HL-60 (cell line): ENCODE measurements at regions not wholly inside any gene's neighbourhood (a gene's known extent, or its start where the extent isn't known, plus 50 kb on each side); places are given as distances from the start of the nearest gene placed in this dataset.

Experiments
- DNase-seq, 2 experiments: peaks; one replicate each; pipeline ENCODE4 v3.0.0-alpha.2; 2010 to 2020; ENCODE audit warnings: low read depth in 1 of 2, low spot score in 1 of 2
- H3K27ac ChIP-seq: fragments of 250-450 bp; sonication (Bioruptor Pico); replicated peaks from 2 replicates; pipeline ENCODE4 v1.5.1; 2020; ENCODE audit warnings: mild to moderate bottlenecking, moderate library complexity
- H3K27me3 ChIP-seq: fragments of 250-450 bp; sonication (Bioruptor Pico); 2 replicates; pipeline ENCODE4 v1.5.1; 2021; ENCODE audit warnings: mild to moderate bottlenecking, moderate library complexity; ENCODE audit not compliant: insufficient read depth, poor library complexity, severe bottlenecking
- H3K4me3 ChIP-seq: replicated peaks from 2 replicates; pipeline ENCODE4 v1.5.1; 2011; ENCODE audit warnings: mild to moderate bottlenecking, control low read depth, low read length; ENCODE audit not compliant: insufficient read depth
- GABPA ChIP-seq: IDR thresholded peaks from 2 replicates; pipeline ENCODE4 v1.6.1; 2012; ENCODE audit warnings: low read depth
- POLR2AphosphoS5 ChIP-seq: IDR thresholded peaks from 2 replicates; pipeline ENCODE4 v1.6.1; 2012; ENCODE audit warnings: low read depth
- SPI1 ChIP-seq: IDR thresholded peaks from 2 replicates; pipeline ENCODE4 v1.6.1; 2012; ENCODE audit warnings: low read depth, mild to moderate bottlenecking, borderline replicate concordance
- TF ChIP-seq, protein P1 (sequence below): IDR thresholded peaks from 2 replicates; pipeline ENCODE4 v1.6.1; 2012; ENCODE audit warnings: low read depth; ENCODE audit not compliant: insufficient replicate concordance
- TF ChIP-seq, protein P2 (sequence below): IDR thresholded peaks from one replicate; pipeline ENCODE4 v1.5.1; 2011; ENCODE audit warnings: low read length, control low read depth, inconsistent platforms; ENCODE audit not compliant: insufficient read depth

DNA sequence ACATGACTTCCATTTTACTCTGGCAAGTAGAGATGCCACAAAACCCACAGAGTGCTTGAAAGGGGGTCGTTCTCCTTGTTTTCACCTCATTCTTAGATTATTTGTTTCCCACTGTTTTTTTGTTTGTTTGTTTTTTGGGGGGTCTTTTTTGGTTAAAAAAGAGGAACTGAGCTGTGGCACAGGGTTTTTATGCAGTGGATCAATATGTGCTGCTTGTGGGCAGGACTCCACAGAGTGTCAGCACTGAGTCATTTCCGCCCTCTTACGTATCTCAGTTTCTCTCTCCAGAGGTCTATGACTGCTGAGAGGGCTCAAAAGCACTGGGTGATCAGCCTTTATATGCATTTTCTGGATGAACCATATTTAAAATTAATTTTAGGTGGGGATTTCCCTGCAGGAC, 268.1 kb upstream of the GRID2 start:
- Histone ChIP-seq H3K27me3 (no peaks in the 10 kb centered on the region), H3K4me3 (no peak overlapping the region), H3K27ac (no peak overlapping the region)
- TF ChIP-seq, protein P1, sequence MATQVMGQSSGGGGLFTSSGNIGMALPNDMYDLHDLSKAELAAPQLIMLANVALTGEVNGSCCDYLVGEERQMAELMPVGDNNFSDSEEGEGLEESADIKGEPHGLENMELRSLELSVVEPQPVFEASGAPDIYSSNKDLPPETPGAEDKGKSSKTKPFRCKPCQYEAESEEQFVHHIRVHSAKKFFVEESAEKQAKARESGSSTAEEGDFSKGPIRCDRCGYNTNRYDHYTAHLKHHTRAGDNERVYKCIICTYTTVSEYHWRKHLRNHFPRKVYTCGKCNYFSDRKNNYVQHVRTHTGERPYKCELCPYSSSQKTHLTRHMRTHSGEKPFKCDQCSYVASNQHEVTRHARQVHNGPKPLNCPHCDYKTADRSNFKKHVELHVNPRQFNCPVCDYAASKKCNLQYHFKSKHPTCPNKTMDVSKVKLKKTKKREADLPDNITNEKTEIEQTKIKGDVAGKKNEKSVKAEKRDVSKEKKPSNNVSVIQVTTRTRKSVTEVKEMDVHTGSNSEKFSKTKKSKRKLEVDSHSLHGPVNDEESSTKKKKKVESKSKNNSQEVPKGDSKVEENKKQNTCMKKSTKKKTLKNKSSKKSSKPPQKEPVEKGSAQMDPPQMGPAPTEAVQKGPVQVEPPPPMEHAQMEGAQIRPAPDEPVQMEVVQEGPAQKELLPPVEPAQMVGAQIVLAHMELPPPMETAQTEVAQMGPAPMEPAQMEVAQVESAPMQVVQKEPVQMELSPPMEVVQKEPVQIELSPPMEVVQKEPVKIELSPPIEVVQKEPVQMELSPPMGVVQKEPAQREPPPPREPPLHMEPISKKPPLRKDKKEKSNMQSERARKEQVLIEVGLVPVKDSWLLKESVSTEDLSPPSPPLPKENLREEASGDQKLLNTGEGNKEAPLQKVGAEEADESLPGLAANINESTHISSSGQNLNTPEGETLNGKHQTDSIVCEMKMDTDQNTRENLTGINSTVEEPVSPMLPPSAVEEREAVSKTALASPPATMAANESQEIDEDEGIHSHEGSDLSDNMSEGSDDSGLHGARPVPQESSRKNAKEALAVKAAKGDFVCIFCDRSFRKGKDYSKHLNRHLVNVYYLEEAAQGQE = no peak
- no peak for TF ChIP-seq GABPA
- no peak for TF ChIP-seq POLR2AphosphoS5
- no peak for DNase-seq

DNA sequence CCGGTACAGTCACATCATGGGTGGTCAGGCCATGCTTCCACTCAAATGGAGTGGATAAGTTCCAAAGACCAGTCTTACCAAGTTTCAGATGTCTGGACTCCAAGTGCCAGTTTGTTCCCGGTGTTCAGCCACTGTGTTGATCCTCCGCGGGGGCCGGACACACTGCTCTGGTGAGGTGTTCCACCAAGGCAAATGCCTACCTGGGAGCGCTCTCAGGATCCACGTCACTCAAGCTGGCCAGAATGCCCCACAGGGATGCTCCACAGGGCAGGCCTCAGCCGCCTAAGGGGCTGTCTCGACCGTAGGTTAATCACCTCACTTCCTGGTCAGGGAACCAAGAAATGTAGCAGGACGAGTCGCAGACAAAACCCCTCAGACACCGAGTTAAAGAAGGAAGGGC, 258.0 kb upstream of the GRID2 start:
- TF ChIP-seq SPI1 = no peak
- TF ChIP-seq, protein P1 = no peak
- TF ChIP-seq, protein P2, sequence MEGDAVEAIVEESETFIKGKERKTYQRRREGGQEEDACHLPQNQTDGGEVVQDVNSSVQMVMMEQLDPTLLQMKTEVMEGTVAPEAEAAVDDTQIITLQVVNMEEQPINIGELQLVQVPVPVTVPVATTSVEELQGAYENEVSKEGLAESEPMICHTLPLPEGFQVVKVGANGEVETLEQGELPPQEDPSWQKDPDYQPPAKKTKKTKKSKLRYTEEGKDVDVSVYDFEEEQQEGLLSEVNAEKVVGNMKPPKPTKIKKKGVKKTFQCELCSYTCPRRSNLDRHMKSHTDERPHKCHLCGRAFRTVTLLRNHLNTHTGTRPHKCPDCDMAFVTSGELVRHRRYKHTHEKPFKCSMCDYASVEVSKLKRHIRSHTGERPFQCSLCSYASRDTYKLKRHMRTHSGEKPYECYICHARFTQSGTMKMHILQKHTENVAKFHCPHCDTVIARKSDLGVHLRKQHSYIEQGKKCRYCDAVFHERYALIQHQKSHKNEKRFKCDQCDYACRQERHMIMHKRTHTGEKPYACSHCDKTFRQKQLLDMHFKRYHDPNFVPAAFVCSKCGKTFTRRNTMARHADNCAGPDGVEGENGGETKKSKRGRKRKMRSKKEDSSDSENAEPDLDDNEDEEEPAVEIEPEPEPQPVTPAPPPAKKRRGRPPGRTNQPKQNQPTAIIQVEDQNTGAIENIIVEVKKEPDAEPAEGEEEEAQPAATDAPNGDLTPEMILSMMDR = no peak
- TF ChIP-seq POLR2AphosphoS5 = no peak
- TF ChIP-seq GABPA = no peak

DNA sequence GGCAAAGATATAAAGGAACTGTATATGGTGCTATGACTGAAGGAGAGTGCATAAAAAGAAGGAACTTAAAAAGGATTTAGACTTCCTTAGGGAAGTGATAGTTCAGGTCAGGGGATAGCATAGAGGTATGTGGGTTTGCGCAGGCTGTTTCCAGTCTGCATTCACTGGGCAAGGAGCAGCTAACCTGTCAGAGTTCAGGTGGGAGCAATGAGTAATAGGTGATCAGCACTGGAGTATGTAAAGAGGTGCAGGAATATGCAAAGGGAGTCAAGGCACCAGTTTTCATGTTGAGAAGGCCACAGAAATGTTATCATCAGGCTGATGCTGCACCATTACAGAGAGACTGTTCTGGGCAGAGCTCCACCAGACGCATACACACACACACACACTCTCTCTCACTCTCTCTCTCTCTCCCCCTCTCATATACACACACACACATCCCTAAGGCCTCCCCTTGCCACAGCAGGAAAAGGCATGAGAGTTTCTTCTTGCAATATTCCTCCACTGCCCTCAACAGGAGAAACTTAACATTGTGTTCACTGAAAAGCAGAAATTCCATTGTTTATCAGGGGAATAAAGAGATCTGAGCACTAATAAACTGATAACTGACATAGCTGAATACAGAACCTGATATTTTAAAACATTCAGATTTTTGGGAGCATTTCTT, 256.4 kb upstream of the GRID2 start:
- Histone ChIP-seq H3K27me3 (no peaks in the 10 kb centered on the region), H3K27ac (no peak overlapping the region), H3K4me3 (no peak overlapping the region)
- TF ChIP-seq GABPA = no peak
- TF ChIP-seq POLR2AphosphoS5 = no peak
- no peak for TF ChIP-seq SPI1
- TF ChIP-seq, protein P2 = no peak
- TF ChIP-seq, protein P1 = no peak
- no peak for DNase-seq

More for the DNA sequence above, 258.0 kb upstream of the GRID2 start:
- no peak for DNase-seq
- H3K4me3 ChIP-seq = no peak overlapping the region
- H3K27ac ChIP-seq = no peak overlapping the region
- no peaks in the 10 kb centered on the region for H3K27me3 ChIP-seq
